ENCODE measurements at regions not wholly inside any gene's neighbourhood (a gene's known extent, or its start where the extent isn't known, plus 50 kb on each side); places are given as distances from the start of the nearest gene placed in this dataset.

DNA sequence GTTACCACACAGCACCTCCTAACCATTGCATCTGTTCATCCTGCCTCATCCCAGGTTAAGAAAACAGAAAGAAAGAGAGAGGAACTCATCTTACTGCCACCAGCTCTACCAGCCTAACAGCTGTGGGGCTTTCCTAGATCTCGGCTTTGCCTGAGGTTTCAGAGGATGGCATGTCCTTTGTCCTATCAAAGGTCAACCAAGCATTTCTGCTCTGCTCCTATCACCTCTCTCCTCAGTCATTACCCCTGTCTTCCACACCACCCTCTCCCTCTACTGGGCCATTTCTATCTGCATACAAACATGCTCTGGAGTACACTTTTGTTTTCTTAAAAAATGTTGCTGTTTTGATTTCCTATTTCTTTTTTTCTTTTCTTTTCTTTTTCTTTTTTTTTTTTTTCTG lies 393.3 kb downstream of the IRS2 start:
- TF ChIP-seq, protein P1, sequence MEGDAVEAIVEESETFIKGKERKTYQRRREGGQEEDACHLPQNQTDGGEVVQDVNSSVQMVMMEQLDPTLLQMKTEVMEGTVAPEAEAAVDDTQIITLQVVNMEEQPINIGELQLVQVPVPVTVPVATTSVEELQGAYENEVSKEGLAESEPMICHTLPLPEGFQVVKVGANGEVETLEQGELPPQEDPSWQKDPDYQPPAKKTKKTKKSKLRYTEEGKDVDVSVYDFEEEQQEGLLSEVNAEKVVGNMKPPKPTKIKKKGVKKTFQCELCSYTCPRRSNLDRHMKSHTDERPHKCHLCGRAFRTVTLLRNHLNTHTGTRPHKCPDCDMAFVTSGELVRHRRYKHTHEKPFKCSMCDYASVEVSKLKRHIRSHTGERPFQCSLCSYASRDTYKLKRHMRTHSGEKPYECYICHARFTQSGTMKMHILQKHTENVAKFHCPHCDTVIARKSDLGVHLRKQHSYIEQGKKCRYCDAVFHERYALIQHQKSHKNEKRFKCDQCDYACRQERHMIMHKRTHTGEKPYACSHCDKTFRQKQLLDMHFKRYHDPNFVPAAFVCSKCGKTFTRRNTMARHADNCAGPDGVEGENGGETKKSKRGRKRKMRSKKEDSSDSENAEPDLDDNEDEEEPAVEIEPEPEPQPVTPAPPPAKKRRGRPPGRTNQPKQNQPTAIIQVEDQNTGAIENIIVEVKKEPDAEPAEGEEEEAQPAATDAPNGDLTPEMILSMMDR (IDR thresholded peaks at IDR 0.05 in 8 of 11, conservative IDR thresholded peaks at IDR 0.05 in 3 of 11), result no peak
- TF ChIP-seq POLR2A (IDR thresholded peaks at IDR 0.05) (no peak), POLR2AphosphoS5 (IDR thresholded peaks at IDR 0.05) (no peak)

Measured in spleen (tissue), 7 donors.